ENCODE measurements at regions not wholly inside any gene's neighbourhood (a gene's known extent, or its start where the extent isn't known, plus 50 kb on each side); places are given as distances from the start of the nearest gene placed in this dataset.

DNA sequence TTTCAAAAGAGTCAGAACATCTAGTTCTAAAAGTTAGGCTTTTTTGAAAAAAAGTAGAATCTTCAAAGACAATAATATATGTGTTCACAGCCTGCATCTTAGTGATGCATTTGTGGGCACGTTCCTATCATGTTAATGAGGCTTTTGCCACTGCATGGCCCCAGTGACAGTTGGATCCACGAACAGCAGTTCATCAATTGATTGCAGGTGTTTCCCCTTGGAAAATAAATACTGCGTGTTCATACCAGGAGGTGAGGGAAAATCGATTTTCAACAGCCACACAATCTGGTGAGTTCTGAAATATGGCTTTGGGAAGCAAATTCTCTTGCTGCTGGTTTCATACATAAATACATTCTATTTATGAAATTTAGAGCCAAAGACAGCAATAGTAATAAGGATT lies 343.8 kb upstream of the SLC10A2 start:
- no peak for DNase-seq (ENCODE audit: extremely low read depth, insufficient read length)
- Histone ChIP-seq H3K36me3 (ENCODE audit: control insufficient read depth, insufficient read depth, low read length) (no peaks in the 10 kb centered on the region), H3K4me3 (replicated peaks; ENCODE audit: low read depth, low read length) (no peak overlapping the region), H3K27me3 (replicated peaks; ENCODE audit: control insufficient read depth, insufficient read depth, low read length) (no peaks in the 10 kb centered on the region)
- TF ChIP-seq, protein P1, sequence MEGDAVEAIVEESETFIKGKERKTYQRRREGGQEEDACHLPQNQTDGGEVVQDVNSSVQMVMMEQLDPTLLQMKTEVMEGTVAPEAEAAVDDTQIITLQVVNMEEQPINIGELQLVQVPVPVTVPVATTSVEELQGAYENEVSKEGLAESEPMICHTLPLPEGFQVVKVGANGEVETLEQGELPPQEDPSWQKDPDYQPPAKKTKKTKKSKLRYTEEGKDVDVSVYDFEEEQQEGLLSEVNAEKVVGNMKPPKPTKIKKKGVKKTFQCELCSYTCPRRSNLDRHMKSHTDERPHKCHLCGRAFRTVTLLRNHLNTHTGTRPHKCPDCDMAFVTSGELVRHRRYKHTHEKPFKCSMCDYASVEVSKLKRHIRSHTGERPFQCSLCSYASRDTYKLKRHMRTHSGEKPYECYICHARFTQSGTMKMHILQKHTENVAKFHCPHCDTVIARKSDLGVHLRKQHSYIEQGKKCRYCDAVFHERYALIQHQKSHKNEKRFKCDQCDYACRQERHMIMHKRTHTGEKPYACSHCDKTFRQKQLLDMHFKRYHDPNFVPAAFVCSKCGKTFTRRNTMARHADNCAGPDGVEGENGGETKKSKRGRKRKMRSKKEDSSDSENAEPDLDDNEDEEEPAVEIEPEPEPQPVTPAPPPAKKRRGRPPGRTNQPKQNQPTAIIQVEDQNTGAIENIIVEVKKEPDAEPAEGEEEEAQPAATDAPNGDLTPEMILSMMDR (IDR thresholded peaks at IDR 0.05; ENCODE audit: insufficient read depth, low read length, poor library complexity, severe bottlenecking), result no peak

GRCh38 chr13:103406967-103407366 lies 340.8 kb upstream of the SLC10A2 start:
- no peaks in the 10 kb centered on the region for H3K36me3 ChIP-seq (ENCODE audit: control insufficient read depth, insufficient read depth, low read length)
- DNase-seq (ENCODE audit: extremely low read depth, insufficient read length), result no peak
- no peak overlapping the region for H3K4me3 ChIP-seq (replicated peaks; ENCODE audit: low read depth, low read length)
- TF ChIP-seq, protein P1 (IDR thresholded peaks at IDR 0.05; ENCODE audit: insufficient read depth, low read length, poor library complexity, severe bottlenecking), result no peak
- no peaks in the 10 kb centered on the region for H3K27me3 ChIP-seq (replicated peaks; ENCODE audit: control insufficient read depth, insufficient read depth, low read length)

GRCh38 chr13:103405297-103405696 lies 339.1 kb upstream of the SLC10A2 start:
- H3K27me3 ChIP-seq (replicated peaks; ENCODE audit: control insufficient read depth, insufficient read depth, low read length), result no peaks in the 10 kb centered on the region
- H3K4me3 ChIP-seq (replicated peaks; ENCODE audit: low read depth, low read length), result no peak overlapping the region
- H3K36me3 ChIP-seq (ENCODE audit: control insufficient read depth, insufficient read depth, low read length), result no peaks in the 10 kb centered on the region
- TF ChIP-seq, protein P1 (IDR thresholded peaks at IDR 0.05; ENCODE audit: insufficient read depth, low read length, poor library complexity, severe bottlenecking), result no peak
- no peak for DNase-seq (ENCODE audit: extremely low read depth, insufficient read length)

GRCh38 chr13:103403814-103404213 lies 337.6 kb upstream of the SLC10A2 start:
- no peaks in the 10 kb centered on the region for H3K27me3 ChIP-seq (replicated peaks; ENCODE audit: control insufficient read depth, insufficient read depth, low read length)
- no peak overlapping the region for H3K4me3 ChIP-seq (replicated peaks; ENCODE audit: low read depth, low read length)
- TF ChIP-seq, protein P1 (IDR thresholded peaks at IDR 0.05; ENCODE audit: insufficient read depth, low read length, poor library complexity, severe bottlenecking), result no peak

GRCh38 chr13:103403148-103403740 lies 337.0 kb upstream of the SLC10A2 start:
- Histone ChIP-seq H3K27me3 (replicated peaks; ENCODE audit: control insufficient read depth, insufficient read depth, low read length) (no peaks in the 10 kb centered on the region), H3K4me3 (replicated peaks; ENCODE audit: low read depth, low read length) (no peak overlapping the region), H3K36me3 (ENCODE audit: control insufficient read depth, insufficient read depth, low read length) (no peaks in the 10 kb centered on the region)
- DNase-seq (ENCODE audit: extremely low read depth, insufficient read length), result no peak
- TF ChIP-seq, protein P1 (IDR thresholded peaks at IDR 0.05; ENCODE audit: insufficient read depth, low read length, poor library complexity, severe bottlenecking), result no peak

More at GRCh38 chr13:103403814-103404213, 337.6 kb upstream of the SLC10A2 start:
- DNase-seq (ENCODE audit: extremely low read depth, insufficient read length), result no peak
- no peaks in the 10 kb centered on the region for H3K36me3 ChIP-seq (ENCODE audit: control insufficient read depth, insufficient read depth, low read length)

GRCh38 chr13:103395139-103395538 lies 328.9 kb upstream of the SLC10A2 start:
- H3K4me3 ChIP-seq (replicated peaks; ENCODE audit: low read depth, low read length), result no peak overlapping the region
- no peak for DNase-seq (ENCODE audit: extremely low read depth, insufficient read length)

More at GRCh38 chr13:103395139-103395538, 328.9 kb upstream of the SLC10A2 start:
- no peaks in the 10 kb centered on the region for H3K36me3 ChIP-seq (ENCODE audit: control insufficient read depth, insufficient read depth, low read length)
- TF ChIP-seq, protein P1 (IDR thresholded peaks at IDR 0.05; ENCODE audit: insufficient read depth, low read length, poor library complexity, severe bottlenecking), result no peak
- no peaks in the 10 kb centered on the region for H3K27me3 ChIP-seq (replicated peaks; ENCODE audit: control insufficient read depth, insufficient read depth, low read length)
